Chondrocyte (in vitro differentiated cells): ENCODE measurements at regions not wholly inside any gene's neighbourhood (a gene's known extent, or its start where the extent isn't known, plus 50 kb on each side); places are given as distances from the start of the nearest gene placed in this dataset.
"Not testable (repeated sequence)": the region's sequence is repeated elsewhere in the genome, so short reads cannot be mapped to it uniquely, and the experiment has no call there.

Experiments used
- DNase-seq: peaks from one replicate; pipeline ENCODE4 v3.0.0; 2021; ENCODE audit warnings: mixed read lengths, low spot score
- H3K27ac Mint-ChIP-seq: one replicate; pipeline ENCODE4 v1.8.0; 2021; ENCODE audit warnings: mild to moderate bottlenecking, moderate library complexity, mixed read lengths; ENCODE audit not compliant: unreplicated experiment
- H3K27me3 Mint-ChIP-seq: 2 replicates; pipeline ENCODE4 v1.8.0; 2021; ENCODE audit warnings: low read depth, mixed read lengths
- H3K36me3 Mint-ChIP-seq: 2 replicates; pipeline ENCODE4 v1.8.0; 2021; ENCODE audit warnings: low read depth, mixed read lengths
- H3K4me1 Mint-ChIP-seq: 2 replicates; pipeline ENCODE4 v1.8.0; 2021; ENCODE audit warnings: low read depth, mild to moderate bottlenecking, mixed read lengths
- H3K4me3 Mint-ChIP-seq: one replicate; pipeline ENCODE4 v1.8.0; 2021; ENCODE audit warnings: mild to moderate bottlenecking, moderate library complexity, mixed read lengths; ENCODE audit not compliant: unreplicated experiment
- H3K9me3 Mint-ChIP-seq: 2 replicates; pipeline ENCODE4 v1.8.0; 2021; ENCODE audit warnings: low read depth, mixed read lengths
- CTCF ChIP-seq: fragments of 200-600 bp; sonication (generic); IDR thresholded peaks from 2 replicates; pipeline ENCODE4 v1.5.0; 2021; ENCODE audit warnings: antibody characterized with exemption, mild to moderate bottlenecking, moderate library complexity

DNA sequence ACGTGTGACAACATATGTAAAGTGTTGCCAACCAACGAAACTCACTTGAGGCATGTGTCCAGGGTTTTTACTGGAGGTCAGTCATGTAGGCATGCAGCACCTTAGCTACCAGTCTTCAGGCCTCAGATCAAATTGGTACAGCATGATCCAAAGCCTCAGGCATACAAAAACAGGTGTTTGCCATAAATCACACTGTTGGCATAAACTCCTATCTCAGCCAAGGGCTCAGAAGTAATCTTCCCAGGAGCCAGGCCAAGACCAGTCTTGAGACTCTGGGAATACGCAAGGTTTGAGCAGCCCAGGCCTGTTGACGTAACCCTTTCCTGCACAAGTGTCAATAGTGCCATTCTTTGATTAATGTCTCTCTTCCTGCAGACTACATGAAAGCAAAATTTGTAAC lies 163.5 kb downstream of the PRL start:
- Mint-ChIP-seq H3K4me3 (no peak overlapping the region), H3K4me1 (no peaks in the 10 kb centered on the region), H3K9me3 (peaks cover 18% of the 10 kb centered on the region), H3K27ac (no peak overlapping the region), H3K27me3 (no peaks in the 10 kb centered on the region), H3K36me3 (peaks cover 4% of the 10 kb centered on the region)
- no peak for TF ChIP-seq CTCF
- no peak for DNase-seq

- no peak for DNase-seq
- H3K4me3 Mint-ChIP-seq: no peak overlapping the region
- H3K27me3 Mint-ChIP-seq: no peaks in the 10 kb centered on the region
- H3K36me3 Mint-ChIP-seq: peaks cover 4% of the 10 kb centered on the region
- TF ChIP-seq CTCF: no peak
- no peak overlapping the region for H3K27ac Mint-ChIP-seq
- no peaks in the 10 kb centered on the region for H3K4me1 Mint-ChIP-seq
- peaks cover 16% of the 10 kb centered on the region for H3K9me3 Mint-ChIP-seq
Observed at GRCh38 chr6:22134308-22134707, 162.5 kb downstream of the PRL start.

DNA sequence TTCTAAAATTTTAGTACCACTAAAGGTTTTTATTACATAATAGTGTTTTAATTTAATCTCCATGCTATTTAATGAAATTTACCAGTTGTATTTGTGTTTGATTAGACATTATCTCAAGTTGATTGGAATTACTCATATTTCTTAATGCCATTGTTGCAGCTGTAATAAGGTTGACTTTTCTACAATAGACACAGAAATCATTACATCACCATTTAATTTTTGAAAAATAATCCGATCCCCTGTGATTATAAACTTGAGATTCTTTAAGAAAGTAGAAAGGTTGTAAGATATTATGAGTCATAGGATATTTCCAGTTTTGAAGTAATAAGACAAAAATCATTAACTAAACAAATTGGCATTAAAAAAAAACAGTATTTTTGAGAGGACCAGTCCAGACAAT lies 161.4 kb downstream of the PRL start:
- peaks cover 14% of the 10 kb centered on the region for H3K9me3 Mint-ChIP-seq
- peaks cover 3% of the 10 kb centered on the region for H3K36me3 Mint-ChIP-seq
- TF ChIP-seq CTCF: no peak
- DNase-seq: no peak
- no peaks in the 10 kb centered on the region for H3K27me3 Mint-ChIP-seq
- no peak overlapping the region for H3K4me3 Mint-ChIP-seq
- no peaks in the 10 kb centered on the region for H3K4me1 Mint-ChIP-seq
- no peak overlapping the region for H3K27ac Mint-ChIP-seq

GRCh38 chr6:22140736-22141135 lies 156.1 kb downstream of the PRL start:
- H3K27me3 Mint-ChIP-seq, DNase-seq, H3K36me3 Mint-ChIP-seq, H3K4me3 Mint-ChIP-seq, H3K9me3 Mint-ChIP-seq, H3K27ac Mint-ChIP-seq: not testable (repeated sequence)
- peaks cover 13% of the 10 kb centered on the region for H3K4me1 Mint-ChIP-seq

GRCh38 chr6:22141241-22141745 lies 155.5 kb downstream of the PRL start:
- TF ChIP-seq CTCF: no peak
- H3K36me3 Mint-ChIP-seq: no peaks in the 10 kb centered on the region
- no peak overlapping the region for H3K27ac Mint-ChIP-seq
- H3K27me3 Mint-ChIP-seq: no peaks in the 10 kb centered on the region
- H3K9me3 Mint-ChIP-seq: no peaks in the 10 kb centered on the region
- peaks cover 19% of the 10 kb centered on the region for H3K4me1 Mint-ChIP-seq
- no peak overlapping the region for H3K4me3 Mint-ChIP-seq
- no peak for DNase-seq

DNA sequence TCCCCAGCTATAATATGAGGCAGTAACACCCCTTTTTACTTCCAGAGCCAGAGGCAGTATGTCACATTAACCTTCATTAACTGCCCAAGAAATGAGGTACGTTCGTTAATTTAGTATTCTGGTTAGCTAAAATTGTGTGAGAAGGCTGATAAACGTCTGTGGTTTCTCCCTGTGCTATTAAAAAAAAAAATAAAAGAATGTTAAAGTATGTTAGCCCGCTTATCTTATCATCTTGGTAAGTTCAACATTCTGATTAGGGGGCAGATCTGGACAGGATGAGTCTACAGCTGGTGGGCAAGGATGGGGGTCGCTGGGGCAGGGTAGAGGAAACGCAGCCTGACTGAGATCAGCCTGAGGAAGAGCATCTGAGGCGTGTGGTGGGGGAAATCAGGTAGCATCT lies 154.0 kb downstream of the PRL start:
- Mint-ChIP-seq H3K27ac (no peak overlapping the region), H3K36me3 (no peaks in the 10 kb centered on the region), H3K27me3 (no peaks in the 10 kb centered on the region), H3K4me1 (peaks cover 31% of the 10 kb centered on the region), H3K9me3 (no peaks in the 10 kb centered on the region), H3K4me3 (no peak overlapping the region)
- DNase-seq: no peak
- no peak for TF ChIP-seq CTCF
